ENCODE measurements at regions not wholly inside any gene's neighbourhood (a gene's known extent, or its start where the extent isn't known, plus 50 kb on each side); places are given as distances from the start of the nearest gene placed in this dataset.

DNA sequence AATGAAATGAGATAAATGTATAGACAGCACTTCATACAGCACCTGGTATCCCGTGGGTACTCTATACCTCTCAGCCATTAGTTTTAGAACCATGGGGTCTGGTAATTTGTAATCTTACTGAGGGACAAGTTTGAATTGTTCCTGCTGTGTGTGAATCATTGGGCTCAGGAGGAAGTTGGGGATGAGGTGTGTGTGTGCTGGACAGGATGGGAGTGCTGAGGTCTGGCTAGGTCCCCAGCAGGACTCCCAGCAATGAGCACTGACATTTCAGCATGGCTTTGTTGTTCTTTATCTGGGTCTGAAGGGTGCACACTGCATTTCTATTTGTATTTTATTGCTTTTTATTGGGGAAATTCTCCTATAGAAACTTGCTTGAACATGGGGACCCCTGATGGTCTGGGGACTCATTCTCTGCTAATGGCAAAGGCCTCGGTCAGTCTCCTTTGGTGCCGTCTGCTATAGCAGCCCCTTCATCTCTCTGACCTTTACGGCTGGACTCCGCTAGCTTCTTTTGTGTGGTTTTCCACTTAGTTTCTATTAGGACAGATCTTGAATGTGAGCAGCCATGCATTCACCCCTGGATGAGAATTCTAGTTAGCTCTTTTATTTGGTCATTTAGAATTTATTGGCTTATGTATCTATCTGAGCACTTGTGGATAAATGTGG is 98.1 kb downstream of the SREK1 start:
- intact Hi-C loops (cut with DNase I; ENCODE audit: low total_unique reads) = no loop called here
- Histone ChIP-seq H3K4me1 (no peaks in the 10 kb centered on the region), H3K36me3 (no peaks in the 10 kb centered on the region), H3K27ac (no peak overlapping the region), H3K9me3 (no peaks in the 10 kb centered on the region), H3K27me3 (no peaks in the 10 kb centered on the region), H3K4me3 (no peak overlapping the region)
- TF ChIP-seq POLR2AphosphoS5 (IDR thresholded peaks at IDR 0.05) (no peak), POLR2A (IDR thresholded peaks at IDR 0.05) (no peak), EP300 (IDR thresholded peaks at IDR 0.05) (no peak)
- TF ChIP-seq, protein P1, sequence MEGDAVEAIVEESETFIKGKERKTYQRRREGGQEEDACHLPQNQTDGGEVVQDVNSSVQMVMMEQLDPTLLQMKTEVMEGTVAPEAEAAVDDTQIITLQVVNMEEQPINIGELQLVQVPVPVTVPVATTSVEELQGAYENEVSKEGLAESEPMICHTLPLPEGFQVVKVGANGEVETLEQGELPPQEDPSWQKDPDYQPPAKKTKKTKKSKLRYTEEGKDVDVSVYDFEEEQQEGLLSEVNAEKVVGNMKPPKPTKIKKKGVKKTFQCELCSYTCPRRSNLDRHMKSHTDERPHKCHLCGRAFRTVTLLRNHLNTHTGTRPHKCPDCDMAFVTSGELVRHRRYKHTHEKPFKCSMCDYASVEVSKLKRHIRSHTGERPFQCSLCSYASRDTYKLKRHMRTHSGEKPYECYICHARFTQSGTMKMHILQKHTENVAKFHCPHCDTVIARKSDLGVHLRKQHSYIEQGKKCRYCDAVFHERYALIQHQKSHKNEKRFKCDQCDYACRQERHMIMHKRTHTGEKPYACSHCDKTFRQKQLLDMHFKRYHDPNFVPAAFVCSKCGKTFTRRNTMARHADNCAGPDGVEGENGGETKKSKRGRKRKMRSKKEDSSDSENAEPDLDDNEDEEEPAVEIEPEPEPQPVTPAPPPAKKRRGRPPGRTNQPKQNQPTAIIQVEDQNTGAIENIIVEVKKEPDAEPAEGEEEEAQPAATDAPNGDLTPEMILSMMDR (IDR thresholded peaks at IDR 0.05) = no peak
- no peak for DNase-seq
- 86 to 90% (median 90%) methylated on average over 5 of the region's 5 CpGs for whole genome bisulfite sequencing, 5 donors

DNA sequence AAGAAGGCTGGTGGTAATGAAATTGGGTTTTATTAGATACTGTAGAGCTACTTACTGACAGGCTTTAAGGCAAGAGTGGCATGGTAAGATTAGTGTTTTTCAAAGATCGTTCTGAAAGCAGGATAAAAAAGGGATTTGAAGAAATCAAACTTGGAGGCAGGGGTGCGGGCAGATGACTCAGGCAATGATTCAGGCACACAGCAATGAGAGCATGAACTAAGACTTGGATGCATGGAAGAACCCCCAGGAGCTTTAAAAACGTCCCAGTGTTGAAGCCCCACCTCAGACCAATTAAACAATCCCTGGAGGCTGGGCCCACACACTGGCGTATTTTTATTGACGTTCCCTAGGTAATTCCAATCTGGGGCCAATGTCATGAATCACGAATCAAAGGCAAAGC is 102.5 kb downstream of the SREK1 start:
- no peak for DNase-seq
- intact Hi-C loops (cut with DNase I; ENCODE audit: low total_unique reads) = no loop called here
- no peak for TF ChIP-seq POLR2AphosphoS5 (IDR thresholded peaks at IDR 0.05)
- TF ChIP-seq, protein P1 (IDR thresholded peaks at IDR 0.05) = no peak
- no peak for TF ChIP-seq EP300 (IDR thresholded peaks at IDR 0.05)
- no peak for TF ChIP-seq POLR2A (IDR thresholded peaks at IDR 0.05)
- Histone ChIP-seq H3K9me3 (no peaks in the 10 kb centered on the region), H3K36me3 (no peaks in the 10 kb centered on the region), H3K4me3 (no peak overlapping the region), H3K27ac (no peak overlapping the region), H3K4me1 (no peaks in the 10 kb centered on the region), H3K27me3 (no peaks in the 10 kb centered on the region)
- 70 to 78% (median 72%) methylated on average over 6 of the region's 6 CpGs for WGBS, 5 donors

DNA sequence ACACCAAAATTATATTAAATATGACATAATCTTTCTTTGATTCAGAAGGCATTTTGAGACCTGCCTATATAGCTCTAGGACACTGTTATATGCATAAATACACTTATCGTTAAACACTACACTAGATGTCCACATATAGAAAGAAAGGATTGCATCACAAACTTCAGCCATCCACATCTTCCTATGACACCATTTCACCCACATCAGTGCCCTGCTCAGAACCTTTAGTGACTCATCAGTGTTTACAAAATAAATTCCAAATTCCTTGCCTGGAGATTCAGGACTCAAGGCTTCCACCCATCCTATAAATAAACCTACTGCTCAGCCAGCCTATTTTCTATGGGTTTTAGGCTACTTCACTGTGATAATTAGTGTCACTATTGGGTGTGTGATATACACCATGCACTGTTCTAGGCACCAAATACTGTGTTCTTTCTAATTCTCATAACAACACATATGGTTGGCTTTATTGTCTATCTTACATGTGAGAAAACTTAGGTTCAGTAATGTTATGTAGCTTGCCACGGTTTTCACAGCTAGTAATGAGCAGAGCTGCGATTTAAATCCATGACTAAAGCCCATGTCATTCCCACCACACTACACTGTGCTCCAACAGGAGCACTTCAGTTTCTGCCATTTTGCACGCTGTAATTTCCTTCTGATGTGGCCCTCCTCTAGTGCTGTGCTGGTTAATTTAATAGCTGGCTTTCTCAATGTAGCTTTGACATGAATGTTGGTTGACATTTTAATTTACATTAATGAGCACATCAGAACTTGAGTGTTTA is 103.3 kb downstream of the SREK1 start:
- Histone ChIP-seq H3K4me3 (no peak overlapping the region), H3K4me1 (no peaks in the 10 kb centered on the region), H3K27ac (no peak overlapping the region), H3K27me3 (no peaks in the 10 kb centered on the region), H3K36me3 (no peaks in the 10 kb centered on the region), H3K9me3 (no peaks in the 10 kb centered on the region)
- WGBS, 5 donors = 66 to 79% (median 77%) methylated on average over 4 of the region's 4 CpGs
- TF ChIP-seq POLR2A (IDR thresholded peaks at IDR 0.05) (no peak), EP300 (IDR thresholded peaks at IDR 0.05) (no peak), POLR2AphosphoS5 (IDR thresholded peaks at IDR 0.05) (no peak)
- TF ChIP-seq, protein P1 (IDR thresholded peaks at IDR 0.05) = no peak
- no peak for DNase-seq
- intact Hi-C loops (cut with DNase I; ENCODE audit: low total_unique reads) = no loop called here

DNA sequence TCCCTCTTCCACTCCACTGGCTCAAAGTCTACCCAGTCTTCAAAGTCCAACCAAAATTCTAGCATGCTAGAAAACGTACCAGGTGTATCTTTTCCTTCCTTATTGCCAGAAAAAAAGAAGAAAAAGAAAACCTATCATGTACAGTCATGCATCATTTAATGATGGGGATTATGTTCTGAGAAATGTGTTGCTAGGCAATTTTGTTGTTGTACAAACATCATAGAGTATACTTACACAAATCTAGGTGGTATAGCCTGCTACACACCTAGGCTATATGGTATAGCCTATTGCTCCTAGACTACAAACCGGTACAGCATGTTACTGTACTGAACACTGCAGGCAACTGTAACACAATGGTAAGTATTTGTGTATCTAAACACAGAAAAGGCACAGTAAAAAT is 104.8 kb downstream of the SREK1 start:
- TF ChIP-seq EP300 (IDR thresholded peaks at IDR 0.05) (no peak), POLR2A (IDR thresholded peaks at IDR 0.05) (no peak)
- TF ChIP-seq, protein P1 (IDR thresholded peaks at IDR 0.05) = no peak
- DNase-seq = no peak
- no peaks in the 10 kb centered on the region for H3K36me3 ChIP-seq
- intact Hi-C loops (cut with DNase I; ENCODE audit: low total_unique reads) = no loop called here
- H3K9me3 ChIP-seq = no peaks in the 10 kb centered on the region
- H3K4me1 ChIP-seq = no peaks in the 10 kb centered on the region
- H3K27ac ChIP-seq = no peak overlapping the region
- no peaks in the 10 kb centered on the region for H3K27me3 ChIP-seq
- no peak overlapping the region for H3K4me3 ChIP-seq
- 51 to 76% (median 58%) methylated on average over 2 of the region's 2 CpGs for WGBS, 5 donors

Measured in stomach (tissue), 8 donors.